ENCODE measurements at regions not wholly inside any gene's neighbourhood (a gene's known extent, or its start where the extent isn't known, plus 50 kb on each side); places are given as distances from the start of the nearest gene placed in this dataset.

GRCh38 chr3:64763980-64764379 is 76.2 kb upstream of the ADAMTS9 start:
- no peaks in the 10 kb centered on the region for H3K27me3 ChIP-seq (ENCODE audit: control insufficient read depth, insufficient read depth, low read length)
- POLR2A ChIA-PET: no interaction called here
- H3K27ac ChIP-seq (ENCODE audit: low read depth, low read length): no peak overlapping the region
- no peak overlapping the region for H3K4me3 ChIP-seq (ENCODE audit: low read depth, low read length)
- no peak for DNase-seq (ENCODE audit: low read depth, low spot score)
- CTCF ChIA-PET: no interaction called here
- no peaks in the 10 kb centered on the region for H3K9me3 ChIP-seq (ENCODE audit: control insufficient read depth, insufficient read depth, low read length)
- TF ChIP-seq CTCF (IDR thresholded peaks at IDR 0.05; ENCODE audit: low read depth, low read length): no peak

- TF ChIP-seq CTCF (IDR thresholded peaks at IDR 0.05; ENCODE audit: low read depth, low read length): no peak
- POLR2A ChIA-PET: no interaction called here
- Histone ChIP-seq H3K9me3 (ENCODE audit: control insufficient read depth, insufficient read depth, low read length) (no peaks in the 10 kb centered on the region), H3K27ac (ENCODE audit: low read depth, low read length) (no peak overlapping the region), H3K27me3 (ENCODE audit: control insufficient read depth, insufficient read depth, low read length) (no peaks in the 10 kb centered on the region), H3K4me3 (ENCODE audit: low read depth, low read length) (no peak overlapping the region)
- CTCF ChIA-PET: no interaction called here
- DNase-seq (ENCODE audit: low read depth, low spot score): no peak
Measured at GRCh38 chr3:64761729-64762128, 73.9 kb upstream of the ADAMTS9 start.

GRCh38 chr3:64760258-64760657 is 72.5 kb upstream of the ADAMTS9 start:
- DNase-seq (ENCODE audit: low read depth, low spot score): no peak
- no peak for TF ChIP-seq CTCF (IDR thresholded peaks at IDR 0.05; ENCODE audit: low read depth, low read length)
- H3K9me3 ChIP-seq (ENCODE audit: control insufficient read depth, insufficient read depth, low read length): no peaks in the 10 kb centered on the region
- ChIA-PET POLR2A (no interaction called here), CTCF (no interaction called here)
- no peak overlapping the region for H3K27ac ChIP-seq (ENCODE audit: low read depth, low read length)
- H3K4me3 ChIP-seq (ENCODE audit: low read depth, low read length): no peak overlapping the region
- no peaks in the 10 kb centered on the region for H3K27me3 ChIP-seq (ENCODE audit: control insufficient read depth, insufficient read depth, low read length)

- no peak for DNase-seq (ENCODE audit: low read depth, low spot score)
- no peak overlapping the region for H3K4me3 ChIP-seq (ENCODE audit: low read depth, low read length)
- no peak for TF ChIP-seq CTCF (IDR thresholded peaks at IDR 0.05; ENCODE audit: low read depth, low read length)
- ChIA-PET CTCF (no interaction called here), POLR2A (no interaction called here)
- no peaks in the 10 kb centered on the region for H3K27me3 ChIP-seq (ENCODE audit: control insufficient read depth, insufficient read depth, low read length)
- H3K9me3 ChIP-seq (ENCODE audit: control insufficient read depth, insufficient read depth, low read length): no peaks in the 10 kb centered on the region
- no peak overlapping the region for H3K27ac ChIP-seq (ENCODE audit: low read depth, low read length)
Measured at GRCh38 chr3:64759811-64760210, 72.0 kb upstream of the ADAMTS9 start.

- DNase-seq (ENCODE audit: low read depth, low spot score): no peak
- CTCF ChIA-PET: no interaction called here
- no peaks in the 10 kb centered on the region for H3K9me3 ChIP-seq (ENCODE audit: control insufficient read depth, insufficient read depth, low read length)
- H3K27me3 ChIP-seq (ENCODE audit: control insufficient read depth, insufficient read depth, low read length): no peaks in the 10 kb centered on the region
- no peak overlapping the region for H3K4me3 ChIP-seq (ENCODE audit: low read depth, low read length)
- POLR2A ChIA-PET: no interaction called here
- H3K27ac ChIP-seq (ENCODE audit: low read depth, low read length): no peak overlapping the region
- no peak for TF ChIP-seq CTCF (IDR thresholded peaks at IDR 0.05; ENCODE audit: low read depth, low read length)
Measured at GRCh38 chr3:64756398-64756986, 68.7 kb upstream of the ADAMTS9 start.
